ENCODE measurements at regions not wholly inside any gene's neighbourhood (a gene's known extent, or its start where the extent isn't known, plus 50 kb on each side); places are given as distances from the start of the nearest gene placed in this dataset.
A peak's percentile ranks its signal among the peaks of the same experiment; 100 is the strongest.

GRCh38 chr17:13921841-13922776 is 147.2 kb upstream of the COX10 start:
- Mint-ChIP-seq H3K36me3 (no peaks in the 10 kb centered on the region), H3K27me3 (no peaks in the 10 kb centered on the region), H3K4me1 (peaks cover 39% of the 10 kb centered on the region), H3K27ac (no peak overlapping the region), H3K4me3 (no peak overlapping the region), H3K9me3 (no peaks in the 10 kb centered on the region)
- ATAC-seq (ENCODE audit: low read depth) (no peak), DNase-seq (ENCODE audit: low spot score in 2 of 2) (no peak)

- Mint-ChIP-seq H3K9me3 (no peaks in the 10 kb centered on the region), H3K27me3 (no peaks in the 10 kb centered on the region), H3K27ac (no peak overlapping the region), H3K4me3 (no peak overlapping the region), H3K4me1 (peaks cover 31% of the 10 kb centered on the region), H3K36me3 (no peaks in the 10 kb centered on the region)
- no peak for DNase-seq (ENCODE audit: low spot score in 2 of 2)
- no peak for ATAC-seq (ENCODE audit: low read depth)
These were observed 146.4 kb upstream of the COX10 start for GRCh38 chr17:13922885-13923284.

GRCh38 chr17:13925579-13925978 is 143.7 kb upstream of the COX10 start:
- DNase-seq (ENCODE audit: low spot score in 2 of 2), result no peak
- H3K4me3 Mint-ChIP-seq, result no peak overlapping the region
- H3K27me3 Mint-ChIP-seq, result no peaks in the 10 kb centered on the region
- H3K36me3 Mint-ChIP-seq, result peaks cover 2% of the 10 kb centered on the region
- ATAC-seq (ENCODE audit: low read depth), result no peak
- no peak overlapping the region for H3K27ac Mint-ChIP-seq
- H3K4me1 Mint-ChIP-seq, result peaks cover 12% of the 10 kb centered on the region
- H3K9me3 Mint-ChIP-seq, result peaks cover 2% of the 10 kb centered on the region

- peak; percentile 83 for ATAC-seq (ENCODE audit: low read depth)
- Mint-ChIP-seq H3K27me3 (no peaks in the 10 kb centered on the region), H3K4me1 (peaks cover 27% of the 10 kb centered on the region), H3K36me3 (peaks cover 2% of the 10 kb centered on the region), H3K4me3 (no peak overlapping the region), H3K9me3 (peaks cover 2% of the 10 kb centered on the region), H3K27ac (peak overlapping the region; percentile 99)
- DNase-seq (ENCODE audit: low spot score in 2 of 2), result peak; percentile 21 to 64
These were observed 138.2 kb upstream of the COX10 start for GRCh38 chr17:13931111-13931526.

GRCh38 chr17:13931800-13932460 is 137.4 kb upstream of the COX10 start:
- DNase-seq (ENCODE audit: low spot score in 2 of 2), result peak; percentile 46 to 72

GRCh38 chr17:13933441-13934276 is 135.6 kb upstream of the COX10 start:
- H3K4me3 Mint-ChIP-seq, result no peak overlapping the region
- no peak for DNase-seq (ENCODE audit: low spot score in 2 of 2)
- peaks cover 30% of the 10 kb centered on the region for H3K4me1 Mint-ChIP-seq
- no peaks in the 10 kb centered on the region for H3K27me3 Mint-ChIP-seq
- no peaks in the 10 kb centered on the region for H3K36me3 Mint-ChIP-seq
- peak overlapping the region; percentile 99 for H3K27ac Mint-ChIP-seq
- H3K9me3 Mint-ChIP-seq, result peaks cover 3% of the 10 kb centered on the region
- no peak for ATAC-seq (ENCODE audit: low read depth)

More at GRCh38 chr17:13931800-13932460, 137.4 kb upstream of the COX10 start:
- ATAC-seq (ENCODE audit: low read depth), result peak; percentile 86
- no peaks in the 10 kb centered on the region for H3K27me3 Mint-ChIP-seq
- peaks cover 2% of the 10 kb centered on the region for H3K9me3 Mint-ChIP-seq
- peak overlapping the region; percentile 99 for H3K27ac Mint-ChIP-seq
- no peak overlapping the region for H3K4me3 Mint-ChIP-seq
- peaks cover 2% of the 10 kb centered on the region for H3K36me3 Mint-ChIP-seq
- peaks cover 27% of the 10 kb centered on the region for H3K4me1 Mint-ChIP-seq

GRCh38 chr17:13939222-13939621 is 130.1 kb upstream of the COX10 start:
- Mint-ChIP-seq H3K4me3 (no peak overlapping the region), H3K27ac (peak overlapping the region; percentile 14), H3K9me3 (peaks cover 3% of the 10 kb centered on the region), H3K27me3 (no peaks in the 10 kb centered on the region), H3K4me1 (peaks cover 16% of the 10 kb centered on the region), H3K36me3 (peaks cover 3% of the 10 kb centered on the region)
- ATAC-seq (ENCODE audit: low read depth) (no peak), DNase-seq (ENCODE audit: low spot score in 2 of 2) (no peak)

- peaks cover 3% of the 10 kb centered on the region for H3K9me3 Mint-ChIP-seq
- ATAC-seq (ENCODE audit: low read depth) (no peak), DNase-seq (ENCODE audit: low spot score in 2 of 2) (no peak)
- H3K4me1 Mint-ChIP-seq, result peaks cover 24% of the 10 kb centered on the region
- no peaks in the 10 kb centered on the region for H3K27me3 Mint-ChIP-seq
- peaks cover 3% of the 10 kb centered on the region for H3K36me3 Mint-ChIP-seq
- H3K4me3 Mint-ChIP-seq, result no peak overlapping the region
- H3K27ac Mint-ChIP-seq, result no peak overlapping the region
These were observed 128.2 kb upstream of the COX10 start for GRCh38 chr17:13940858-13941665.

- ATAC-seq (ENCODE audit: low read depth) (no peak), DNase-seq (ENCODE audit: low spot score in 2 of 2) (no peak)
- H3K4me3 Mint-ChIP-seq, result no peak overlapping the region
- peaks cover 3% of the 10 kb centered on the region for H3K36me3 Mint-ChIP-seq
- no peaks in the 10 kb centered on the region for H3K27me3 Mint-ChIP-seq
- H3K9me3 Mint-ChIP-seq, result peaks cover 3% of the 10 kb centered on the region
- no peak overlapping the region for H3K27ac Mint-ChIP-seq
- peaks cover 24% of the 10 kb centered on the region for H3K4me1 Mint-ChIP-seq
These were observed 127.5 kb upstream of the COX10 start for GRCh38 chr17:13941781-13942180.

- H3K27ac Mint-ChIP-seq, result no peak overlapping the region
- DNase-seq (ENCODE audit: low spot score in 2 of 2) (no peak), ATAC-seq (ENCODE audit: low read depth) (no peak)
- H3K4me3 Mint-ChIP-seq, result no peak overlapping the region
- peaks cover 3% of the 10 kb centered on the region for H3K36me3 Mint-ChIP-seq
- no peaks in the 10 kb centered on the region for H3K9me3 Mint-ChIP-seq
- H3K27me3 Mint-ChIP-seq, result no peaks in the 10 kb centered on the region
- H3K4me1 Mint-ChIP-seq, result peaks cover 16% of the 10 kb centered on the region
These were observed 125.4 kb upstream of the COX10 start for GRCh38 chr17:13943909-13944308.

- DNase-seq (ENCODE audit: low spot score in 2 of 2) (no peak), ATAC-seq (ENCODE audit: low read depth) (no peak)
- H3K4me1 Mint-ChIP-seq, result peaks cover 14% of the 10 kb centered on the region
- no peaks in the 10 kb centered on the region for H3K9me3 Mint-ChIP-seq
- no peaks in the 10 kb centered on the region for H3K36me3 Mint-ChIP-seq
- H3K4me3 Mint-ChIP-seq, result no peak overlapping the region
- H3K27ac Mint-ChIP-seq, result no peak overlapping the region
- no peaks in the 10 kb centered on the region for H3K27me3 Mint-ChIP-seq
These were observed 121.8 kb upstream of the COX10 start for GRCh38 chr17:13947499-13947898.

- DNase-seq (ENCODE audit: low spot score in 2 of 2), result no peak
- ATAC-seq (ENCODE audit: low read depth), result no peak
- H3K27ac Mint-ChIP-seq, result no peak overlapping the region
- no peaks in the 10 kb centered on the region for H3K36me3 Mint-ChIP-seq
- H3K9me3 Mint-ChIP-seq, result no peaks in the 10 kb centered on the region
- H3K4me1 Mint-ChIP-seq, result no peaks in the 10 kb centered on the region
- H3K27me3 Mint-ChIP-seq, result no peaks in the 10 kb centered on the region
- H3K4me3 Mint-ChIP-seq, result no peak overlapping the region
These were observed 117.1 kb upstream of the COX10 start for GRCh38 chr17:13952009-13952750.

- H3K9me3 Mint-ChIP-seq, result no peaks in the 10 kb centered on the region
- H3K36me3 Mint-ChIP-seq, result no peaks in the 10 kb centered on the region
- no peak overlapping the region for H3K27ac Mint-ChIP-seq
- no peak for ATAC-seq (ENCODE audit: low read depth)
- no peaks in the 10 kb centered on the region for H3K4me1 Mint-ChIP-seq
- H3K27me3 Mint-ChIP-seq, result no peaks in the 10 kb centered on the region
- DNase-seq (ENCODE audit: low spot score in 2 of 2), result no peak
- no peak overlapping the region for H3K4me3 Mint-ChIP-seq
These were observed 115.5 kb upstream of the COX10 start for GRCh38 chr17:13953841-13954240.

Data from memory B cell (primary cell).